ENCODE measurements at regions not wholly inside any gene's neighbourhood (a gene's known extent, or its start where the extent isn't known, plus 50 kb on each side); places are given as distances from the start of the nearest gene placed in this dataset.

GRCh38 chr4:147136751-147137150, 191.1 kb upstream of the TTC29 start:
- TF ChIP-seq ARNTL (CRISPR knock-in tag; IDR thresholded peaks at IDR 0.05; ENCODE audit: borderline replicate concordance, low read depth) (no peak), RARB (CRISPR knock-in tag; IDR thresholded peaks at IDR 0.05) (no peak), CSDC2 (CRISPR knock-in tag; IDR thresholded peaks at IDR 0.05) (no peak), GLIS3 (CRISPR knock-in tag; IDR thresholded peaks at IDR 0.05) (no peak), CREB5 (CRISPR knock-in tag; IDR thresholded peaks at IDR 0.05; ENCODE audit: low read depth) (no peak), ISL1 (CRISPR knock-in tag; IDR thresholded peaks at IDR 0.05) (no peak), ZNF8 (CRISPR knock-in tag; IDR thresholded peaks at IDR 0.05) (no peak), SNAI2 (CRISPR knock-in tag; IDR thresholded peaks at IDR 0.05) (no peak), OSR1 (CRISPR knock-in tag; IDR thresholded peaks at IDR 0.05) (no peak), ESRRG (CRISPR knock-in tag; IDR thresholded peaks at IDR 0.05) (no peak), ZFP30 (CRISPR knock-in tag; IDR thresholded peaks at IDR 0.05) (no peak), POU6F1 (CRISPR knock-in tag; IDR thresholded peaks at IDR 0.05; ENCODE audit: borderline replicate concordance, low read depth) (no peak), PPARA (CRISPR knock-in tag; IDR thresholded peaks at IDR 0.05; ENCODE audit: borderline replicate concordance) (no peak), CSRNP3 (CRISPR knock-in tag; IDR thresholded peaks at IDR 0.05) (no peak), PATZ1 (CRISPR knock-in tag; IDR thresholded peaks at IDR 0.05; ENCODE audit: borderline replicate concordance) (no peak)
- no peak for ATAC-seq

DNA sequence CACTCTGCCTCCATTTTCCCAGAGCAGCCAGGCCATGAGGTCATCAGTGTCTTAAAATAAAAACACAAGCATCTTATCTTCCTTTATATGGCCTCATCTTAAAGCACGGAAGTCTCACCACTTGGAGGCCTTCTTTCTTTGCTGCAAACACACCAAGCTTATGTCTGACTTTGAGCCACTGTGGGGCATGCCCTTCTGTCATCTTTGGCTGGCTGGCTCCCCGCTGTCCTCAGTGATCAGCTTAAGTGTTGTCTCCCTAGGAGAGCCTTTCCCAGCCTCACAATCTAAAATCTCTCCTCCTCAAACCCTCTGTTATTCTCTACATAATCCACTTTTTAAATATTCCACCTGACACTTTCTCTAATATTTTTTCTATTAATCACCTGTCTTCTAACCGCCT, 191.6 kb upstream of the TTC29 start:
- no peak for ATAC-seq
- no peak for TF ChIP-seq ZFP3 (CRISPR knock-in tag; IDR thresholded peaks at IDR 0.05)
- no peak for TF ChIP-seq CREB5 (CRISPR knock-in tag; IDR thresholded peaks at IDR 0.05; ENCODE audit: low read depth)
- TF ChIP-seq, protein P1, sequence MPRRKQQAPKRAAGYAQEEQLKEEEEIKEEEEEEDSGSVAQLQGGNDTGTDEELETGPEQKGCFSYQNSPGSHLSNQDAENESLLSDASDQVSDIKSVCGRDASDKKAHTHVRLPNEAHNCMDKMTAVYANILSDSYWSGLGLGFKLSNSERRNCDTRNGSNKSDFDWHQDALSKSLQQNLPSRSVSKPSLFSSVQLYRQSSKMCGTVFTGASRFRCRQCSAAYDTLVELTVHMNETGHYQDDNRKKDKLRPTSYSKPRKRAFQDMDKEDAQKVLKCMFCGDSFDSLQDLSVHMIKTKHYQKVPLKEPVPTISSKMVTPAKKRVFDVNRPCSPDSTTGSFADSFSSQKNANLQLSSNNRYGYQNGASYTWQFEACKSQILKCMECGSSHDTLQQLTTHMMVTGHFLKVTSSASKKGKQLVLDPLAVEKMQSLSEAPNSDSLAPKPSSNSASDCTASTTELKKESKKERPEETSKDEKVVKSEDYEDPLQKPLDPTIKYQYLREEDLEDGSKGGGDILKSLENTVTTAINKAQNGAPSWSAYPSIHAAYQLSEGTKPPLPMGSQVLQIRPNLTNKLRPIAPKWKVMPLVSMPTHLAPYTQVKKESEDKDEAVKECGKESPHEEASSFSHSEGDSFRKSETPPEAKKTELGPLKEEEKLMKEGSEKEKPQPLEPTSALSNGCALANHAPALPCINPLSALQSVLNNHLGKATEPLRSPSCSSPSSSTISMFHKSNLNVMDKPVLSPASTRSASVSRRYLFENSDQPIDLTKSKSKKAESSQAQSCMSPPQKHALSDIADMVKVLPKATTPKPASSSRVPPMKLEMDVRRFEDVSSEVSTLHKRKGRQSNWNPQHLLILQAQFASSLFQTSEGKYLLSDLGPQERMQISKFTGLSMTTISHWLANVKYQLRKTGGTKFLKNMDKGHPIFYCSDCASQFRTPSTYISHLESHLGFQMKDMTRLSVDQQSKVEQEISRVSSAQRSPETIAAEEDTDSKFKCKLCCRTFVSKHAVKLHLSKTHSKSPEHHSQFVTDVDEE (CRISPR knock-in tag; IDR thresholded peaks at IDR 0.05): no peak
- no peak for TF ChIP-seq GLIS3 (CRISPR knock-in tag; IDR thresholded peaks at IDR 0.05)
- no peak for TF ChIP-seq CSDC2 (CRISPR knock-in tag; IDR thresholded peaks at IDR 0.05)
- no peak for TF ChIP-seq CSRNP3 (CRISPR knock-in tag; IDR thresholded peaks at IDR 0.05)
- TF ChIP-seq BACH2 (CRISPR knock-in tag; IDR thresholded peaks at IDR 0.05; ENCODE audit: borderline replicate concordance): no peak
- TF ChIP-seq ZFP30 (CRISPR knock-in tag; IDR thresholded peaks at IDR 0.05): no peak
- no peak for TF ChIP-seq ZNF70 (CRISPR knock-in tag; IDR thresholded peaks at IDR 0.05)
- no peak for TF ChIP-seq TCF4 (CRISPR knock-in tag; IDR thresholded peaks at IDR 0.05; ENCODE audit: borderline replicate concordance)
- no peak for TF ChIP-seq PPARA (CRISPR knock-in tag; IDR thresholded peaks at IDR 0.05; ENCODE audit: borderline replicate concordance)
- TF ChIP-seq ZNF8 (CRISPR knock-in tag; IDR thresholded peaks at IDR 0.05): no peak
- TF ChIP-seq ZC3H10 (CRISPR knock-in tag; IDR thresholded peaks at IDR 0.05): no peak
- TF ChIP-seq OSR1 (CRISPR knock-in tag; IDR thresholded peaks at IDR 0.05): no peak
- no peak for TF ChIP-seq ARNTL (CRISPR knock-in tag; IDR thresholded peaks at IDR 0.05; ENCODE audit: borderline replicate concordance, low read depth)
- TF ChIP-seq ZNF565 (CRISPR knock-in tag; conservative IDR thresholded peaks at IDR 0.05; ENCODE audit: low read depth): no peak
